Activated B cell treated with CpG ODN at 0.5 μM for 24 hours (primary cell): ENCODE measurements at regions not wholly inside any gene's neighbourhood (a gene's known extent, or its start where the extent isn't known, plus 50 kb on each side); places are given as distances from the start of the nearest gene placed in this dataset.

Experiments
- ATAC-seq: fragments of 200-7000 bp; cut with Tn5 transposase; one replicate; pipeline ENCODE4 v1.10.0; 2021; ENCODE audit warnings: low read depth, mild to moderate bottlenecking, moderate library complexity
- CTCF ChIA-PET: fragments of 350-600 bp; sonication (Branson Sonifier 250); formaldehyde crosslinking; loops from one replicate; lab custom pipeline; 2021; ENCODE audit warnings: antibody characterized with exemption; lab: Charles Lee
- POLR2A ChIA-PET: fragments of 350-600 bp; sonication (Branson Sonifier 250); formaldehyde crosslinking; loops from one replicate; lab custom pipeline; 2021; ENCODE audit warnings: antibody characterized with exemption; lab: Charles Lee
- DNase-seq: peaks from one replicate; pipeline ENCODE4 v3.0.0; 2022
- H3K27ac Mint-ChIP-seq: one replicate; pipeline ENCODE4 v1.8.0; 2020; ENCODE audit warnings: mixed read lengths
- H3K27me3 Mint-ChIP-seq: one replicate; pipeline ENCODE4 v1.8.0; 2021; ENCODE audit warnings: mixed read lengths
- H3K36me3 Mint-ChIP-seq: one replicate; pipeline ENCODE4 v1.8.0; 2021; ENCODE audit warnings: low read depth, mixed read lengths
- H3K4me1 Mint-ChIP-seq: one replicate; pipeline ENCODE4 v1.8.0; 2021; ENCODE audit warnings: mixed read lengths
- H3K4me3 Mint-ChIP-seq: one replicate; pipeline ENCODE4 v1.8.0; 2020; ENCODE audit warnings: mild to moderate bottlenecking, mixed read lengths
- H3K9me3 Mint-ChIP-seq: one replicate; pipeline ENCODE4 v1.8.0; 2020; ENCODE audit warnings: mixed read lengths
- intact Hi-C: fragments of 100-400 bp; cut with micrococcal nuclease; formaldehyde crosslinking; loops from one replicate; pipeline ENCODE4 v1.15.1; 2024
- TF ChIP-seq, protein P1 (sequence below): fragments of 200-600 bp; IDR thresholded peaks from one replicate; pipeline ENCODE4 v1.8.0; 2022; ENCODE audit warnings: antibody characterized with exemption, mild to moderate bottlenecking

DNA sequence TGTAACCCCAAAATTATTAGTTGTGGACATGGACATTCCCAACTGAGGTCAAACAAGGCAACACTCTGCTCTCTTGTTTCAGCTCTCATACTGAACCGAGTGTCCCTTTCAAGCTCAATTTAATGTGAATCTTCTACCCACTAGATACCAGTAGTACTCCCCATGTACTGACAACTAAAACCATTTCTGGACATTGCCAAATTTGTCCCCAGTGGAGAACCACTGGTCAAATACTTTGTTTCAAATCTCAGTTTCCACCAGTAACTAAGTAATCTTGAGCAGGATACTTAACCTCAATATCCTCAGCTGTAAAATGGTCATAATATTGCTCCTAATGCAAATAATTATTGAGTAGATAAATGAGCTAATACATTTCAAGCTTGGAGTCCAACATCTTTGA lies 566.0 kb downstream of the ZIC1 start:
- ChIA-PET CTCF (no interaction called here), POLR2A (no interaction called here)
- H3K4me1 Mint-ChIP-seq: no peaks in the 10 kb centered on the region
- H3K36me3 Mint-ChIP-seq: no peaks in the 10 kb centered on the region
- DNase-seq (no peak), ATAC-seq (no peak)
- peaks cover 10% of the 10 kb centered on the region for H3K9me3 Mint-ChIP-seq
- intact Hi-C loops: no loop called here
- TF ChIP-seq, protein P1, sequence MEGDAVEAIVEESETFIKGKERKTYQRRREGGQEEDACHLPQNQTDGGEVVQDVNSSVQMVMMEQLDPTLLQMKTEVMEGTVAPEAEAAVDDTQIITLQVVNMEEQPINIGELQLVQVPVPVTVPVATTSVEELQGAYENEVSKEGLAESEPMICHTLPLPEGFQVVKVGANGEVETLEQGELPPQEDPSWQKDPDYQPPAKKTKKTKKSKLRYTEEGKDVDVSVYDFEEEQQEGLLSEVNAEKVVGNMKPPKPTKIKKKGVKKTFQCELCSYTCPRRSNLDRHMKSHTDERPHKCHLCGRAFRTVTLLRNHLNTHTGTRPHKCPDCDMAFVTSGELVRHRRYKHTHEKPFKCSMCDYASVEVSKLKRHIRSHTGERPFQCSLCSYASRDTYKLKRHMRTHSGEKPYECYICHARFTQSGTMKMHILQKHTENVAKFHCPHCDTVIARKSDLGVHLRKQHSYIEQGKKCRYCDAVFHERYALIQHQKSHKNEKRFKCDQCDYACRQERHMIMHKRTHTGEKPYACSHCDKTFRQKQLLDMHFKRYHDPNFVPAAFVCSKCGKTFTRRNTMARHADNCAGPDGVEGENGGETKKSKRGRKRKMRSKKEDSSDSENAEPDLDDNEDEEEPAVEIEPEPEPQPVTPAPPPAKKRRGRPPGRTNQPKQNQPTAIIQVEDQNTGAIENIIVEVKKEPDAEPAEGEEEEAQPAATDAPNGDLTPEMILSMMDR: no peak
- H3K27me3 Mint-ChIP-seq: no peaks in the 10 kb centered on the region
- no peak overlapping the region for H3K27ac Mint-ChIP-seq
- no peak overlapping the region for H3K4me3 Mint-ChIP-seq

DNA sequence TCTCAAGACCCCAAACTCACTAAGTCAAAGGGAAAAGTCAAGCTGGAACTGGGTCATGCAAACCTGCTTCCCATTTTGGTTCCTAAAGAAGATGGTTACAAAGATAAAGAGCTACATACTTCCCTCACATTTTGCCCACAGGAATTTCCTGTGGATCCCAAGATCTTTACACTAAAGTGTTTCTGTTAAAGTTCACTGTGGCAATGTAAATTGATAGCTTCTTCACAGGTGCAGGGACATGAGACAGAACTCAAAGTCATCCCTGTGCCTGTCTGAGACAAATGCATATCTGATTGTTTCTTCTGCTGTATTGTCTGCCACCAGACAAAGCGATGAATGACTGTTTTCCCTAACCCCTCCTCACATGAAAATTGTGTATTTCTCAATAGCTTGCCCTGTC lies 567.8 kb downstream of the ZIC1 start:
- TF ChIP-seq, protein P1: no peak
- ChIA-PET POLR2A (no interaction called here), CTCF (no interaction called here)
- H3K4me1 Mint-ChIP-seq: no peaks in the 10 kb centered on the region
- no peak for DNase-seq
- no peak overlapping the region for H3K27ac Mint-ChIP-seq
- no peaks in the 10 kb centered on the region for H3K27me3 Mint-ChIP-seq
- no peak for ATAC-seq
- no peaks in the 10 kb centered on the region for H3K36me3 Mint-ChIP-seq
- intact Hi-C loops: no loop called here
- H3K4me3 Mint-ChIP-seq: no peak overlapping the region
- H3K9me3 Mint-ChIP-seq: peaks cover 10% of the 10 kb centered on the region

DNA sequence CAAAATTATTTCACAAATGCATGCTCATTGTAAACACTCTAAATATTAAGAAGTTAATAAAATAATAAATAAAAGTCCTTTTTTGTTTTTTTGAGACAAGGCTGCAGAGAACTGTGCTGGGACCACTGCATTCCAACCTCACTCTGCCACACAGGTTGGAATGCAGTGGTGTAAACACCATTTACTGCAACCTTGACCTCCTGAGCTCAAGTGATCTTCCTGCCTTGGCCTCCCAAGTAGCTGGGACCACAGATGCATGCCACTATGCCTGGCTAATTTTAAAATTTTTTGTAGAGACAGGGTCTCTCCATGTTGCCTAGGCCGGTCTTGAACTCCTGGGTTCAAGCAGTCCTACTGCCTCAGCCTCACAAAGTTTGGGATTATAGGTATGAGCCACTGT lies 578.4 kb downstream of the ZIC1 start:
- H3K4me1 Mint-ChIP-seq: no peaks in the 10 kb centered on the region
- ChIA-PET POLR2A (no interaction called here), CTCF (no interaction called here)
- H3K4me3 Mint-ChIP-seq: no peak overlapping the region
- no peaks in the 10 kb centered on the region for H3K36me3 Mint-ChIP-seq
- no peaks in the 10 kb centered on the region for H3K9me3 Mint-ChIP-seq
- no peak overlapping the region for H3K27ac Mint-ChIP-seq
- TF ChIP-seq, protein P1: no peak
- H3K27me3 Mint-ChIP-seq: no peaks in the 10 kb centered on the region
- intact Hi-C loops: no loop called here
- DNase-seq (no peak), ATAC-seq (no peak)

DNA sequence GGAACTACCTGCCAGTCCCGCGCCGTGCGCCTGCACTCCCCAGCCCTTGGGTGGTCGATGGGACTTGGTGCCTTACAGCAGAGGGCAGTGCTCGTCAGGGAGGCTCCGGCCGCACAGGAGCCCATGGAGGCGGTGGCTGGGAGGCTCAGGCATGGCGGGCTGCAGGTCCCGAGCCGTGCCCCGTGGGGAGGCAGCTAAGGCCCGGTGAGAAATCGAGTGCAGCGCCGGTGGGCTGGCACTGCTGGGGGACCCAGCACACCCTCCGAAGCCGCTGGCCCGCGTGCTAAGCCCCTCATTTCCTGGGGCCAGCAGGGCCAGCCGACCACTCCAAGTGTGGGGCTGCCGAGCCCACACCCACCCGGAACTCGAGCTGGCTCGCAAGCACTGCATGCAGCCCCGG lies 580.2 kb downstream of the ZIC1 start:
- DNase-seq (no peak), ATAC-seq (no peak)
- Mint-ChIP-seq H3K4me3 (no peak overlapping the region), H3K4me1 (no peaks in the 10 kb centered on the region), H3K36me3 (no peaks in the 10 kb centered on the region), H3K9me3 (no peaks in the 10 kb centered on the region), H3K27me3 (no peaks in the 10 kb centered on the region), H3K27ac (no peak overlapping the region)
- intact Hi-C loops: no loop called here
- ChIA-PET POLR2A (no interaction called here), CTCF (no interaction called here)
- TF ChIP-seq, protein P1: no peak

DNA sequence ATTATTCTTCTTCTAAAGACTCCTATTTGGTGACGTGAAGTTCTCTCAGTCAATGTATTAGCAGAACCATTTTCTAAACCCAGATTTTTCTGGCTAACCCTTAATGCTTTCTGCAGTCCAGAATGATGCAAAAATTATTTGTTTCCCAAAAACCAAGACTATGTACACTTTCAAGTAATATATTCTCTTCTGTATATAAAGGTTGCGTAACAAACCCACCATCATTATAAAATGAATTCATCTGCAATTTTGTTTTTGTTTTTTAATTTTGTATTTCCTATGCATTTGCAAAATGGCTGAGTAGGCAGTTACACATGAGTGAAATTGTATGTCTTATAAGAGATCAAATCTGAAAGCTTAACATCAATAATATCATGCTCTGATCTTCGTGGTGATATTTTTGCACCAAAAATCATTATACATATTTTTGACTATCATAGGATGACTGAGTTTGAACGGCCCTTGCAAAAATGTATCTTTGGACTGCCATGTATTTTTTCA lies 593.6 kb downstream of the ZIC1 start:
- intact Hi-C loops: no loop called here
- ATAC-seq: no peak
- ChIA-PET POLR2A (no interaction called here), CTCF (no interaction called here)
- H3K36me3 Mint-ChIP-seq: no peaks in the 10 kb centered on the region
- H3K4me1 Mint-ChIP-seq: no peaks in the 10 kb centered on the region
- no peaks in the 10 kb centered on the region for H3K9me3 Mint-ChIP-seq
- H3K4me3 Mint-ChIP-seq: no peak overlapping the region
- H3K27ac Mint-ChIP-seq: no peak overlapping the region
- TF ChIP-seq, protein P1: no peak
- H3K27me3 Mint-ChIP-seq: no peaks in the 10 kb centered on the region
- DNase-seq: no peak
